ENCODE measurements at regions not wholly inside any gene's neighbourhood (a gene's known extent, or its start where the extent isn't known, plus 50 kb on each side); places are given as distances from the start of the nearest gene placed in this dataset.

DNA sequence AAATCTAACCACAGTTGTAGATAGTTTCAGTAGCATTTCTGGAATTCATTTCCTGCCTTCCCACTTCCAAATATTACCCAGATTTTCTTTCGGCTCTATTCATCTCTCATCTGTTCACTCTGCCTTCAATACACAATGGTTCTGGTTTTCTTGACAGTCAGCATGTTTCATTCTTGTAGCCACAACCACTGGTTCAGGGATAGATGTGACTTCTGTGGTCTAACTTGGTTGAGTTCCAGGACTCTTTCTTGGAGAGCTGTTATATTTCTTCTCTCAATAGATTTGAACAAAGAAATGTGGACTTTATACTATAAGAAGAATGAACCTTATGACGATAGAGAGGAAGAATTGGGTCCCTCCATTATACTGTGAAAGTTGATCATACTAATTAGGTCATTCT, 228.8 kb downstream of the NSUN3 start:
- DNase-seq (ENCODE audit: low read depth): no peak
- no peak overlapping the region for H3K4me3 ChIP-seq (ENCODE audit: low read depth, low read length)
- TF ChIP-seq, protein P1, sequence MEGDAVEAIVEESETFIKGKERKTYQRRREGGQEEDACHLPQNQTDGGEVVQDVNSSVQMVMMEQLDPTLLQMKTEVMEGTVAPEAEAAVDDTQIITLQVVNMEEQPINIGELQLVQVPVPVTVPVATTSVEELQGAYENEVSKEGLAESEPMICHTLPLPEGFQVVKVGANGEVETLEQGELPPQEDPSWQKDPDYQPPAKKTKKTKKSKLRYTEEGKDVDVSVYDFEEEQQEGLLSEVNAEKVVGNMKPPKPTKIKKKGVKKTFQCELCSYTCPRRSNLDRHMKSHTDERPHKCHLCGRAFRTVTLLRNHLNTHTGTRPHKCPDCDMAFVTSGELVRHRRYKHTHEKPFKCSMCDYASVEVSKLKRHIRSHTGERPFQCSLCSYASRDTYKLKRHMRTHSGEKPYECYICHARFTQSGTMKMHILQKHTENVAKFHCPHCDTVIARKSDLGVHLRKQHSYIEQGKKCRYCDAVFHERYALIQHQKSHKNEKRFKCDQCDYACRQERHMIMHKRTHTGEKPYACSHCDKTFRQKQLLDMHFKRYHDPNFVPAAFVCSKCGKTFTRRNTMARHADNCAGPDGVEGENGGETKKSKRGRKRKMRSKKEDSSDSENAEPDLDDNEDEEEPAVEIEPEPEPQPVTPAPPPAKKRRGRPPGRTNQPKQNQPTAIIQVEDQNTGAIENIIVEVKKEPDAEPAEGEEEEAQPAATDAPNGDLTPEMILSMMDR (IDR thresholded peaks at IDR 0.05; ENCODE audit: low read depth, low read length, missing control alignments): no peak

DNA sequence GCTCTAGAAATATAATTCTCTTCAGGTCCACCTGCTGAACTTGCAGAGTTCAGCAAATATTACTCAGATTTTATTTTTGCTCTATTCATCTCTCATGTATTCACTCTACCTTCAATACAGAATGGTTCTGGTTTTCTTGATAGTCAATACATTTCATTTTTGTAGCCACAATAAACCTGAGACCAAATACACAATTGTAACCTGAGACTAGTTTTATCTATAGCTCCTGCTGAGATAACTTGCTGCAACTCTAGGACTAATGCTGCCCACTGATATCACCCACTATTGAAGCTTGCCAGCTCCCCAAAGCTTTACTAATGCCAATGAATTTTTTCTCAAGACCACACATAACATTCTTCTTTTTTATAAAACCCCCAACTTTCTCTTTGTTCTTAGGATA, 229.3 kb downstream of the NSUN3 start:
- DNase-seq (ENCODE audit: low read depth): no peak
- TF ChIP-seq, protein P1 (IDR thresholded peaks at IDR 0.05; ENCODE audit: low read depth, low read length, missing control alignments): no peak
- no peak overlapping the region for H3K4me3 ChIP-seq (ENCODE audit: low read depth, low read length)

DNA sequence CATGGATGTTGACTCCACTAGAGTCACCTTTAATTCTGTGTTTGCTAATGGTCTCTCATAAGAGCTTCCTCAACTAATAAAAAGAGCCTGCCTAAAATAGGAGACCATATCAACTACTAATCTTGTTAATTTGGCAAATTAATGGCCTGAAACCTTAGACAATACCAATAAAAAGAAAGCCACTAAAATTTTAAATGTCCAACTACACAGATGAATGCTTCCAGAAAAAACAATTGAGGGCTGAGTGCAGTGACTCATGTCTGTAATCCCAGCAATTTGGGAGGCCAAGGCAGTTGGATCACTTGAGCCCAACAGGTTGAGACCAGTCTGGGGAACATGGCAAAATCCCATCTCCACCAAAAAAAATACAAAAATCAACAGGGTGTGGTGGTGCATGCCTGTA, 230.9 kb downstream of the NSUN3 start:
- no peak overlapping the region for H3K4me3 ChIP-seq (ENCODE audit: low read depth, low read length)
- TF ChIP-seq, protein P1 (IDR thresholded peaks at IDR 0.05; ENCODE audit: low read depth, low read length, missing control alignments): no peak
- DNase-seq (ENCODE audit: low read depth): no peak

DNA sequence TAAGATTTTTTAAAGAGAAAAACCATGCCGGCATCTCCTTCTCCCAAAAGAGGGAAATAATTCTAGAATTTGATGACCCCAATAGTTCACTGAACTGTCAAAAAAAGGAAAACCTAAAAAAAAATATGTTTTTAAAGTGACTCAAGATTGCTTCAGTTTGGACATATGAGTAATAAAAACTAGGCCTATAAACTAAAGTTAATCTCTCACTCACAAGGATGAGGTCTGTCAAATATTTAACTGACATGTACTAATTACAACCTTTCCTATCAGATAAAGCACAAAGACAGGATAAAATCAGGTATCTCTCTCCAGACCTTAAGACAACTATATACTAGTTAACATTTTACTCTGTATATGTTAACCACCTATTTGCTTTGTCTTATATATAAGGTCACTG, 231.9 kb downstream of the NSUN3 start:
- no peak for DNase-seq (ENCODE audit: low read depth)
- H3K4me3 ChIP-seq (ENCODE audit: low read depth, low read length): no peak overlapping the region
- TF ChIP-seq, protein P1 (IDR thresholded peaks at IDR 0.05; ENCODE audit: low read depth, low read length, missing control alignments): no peak

DNA sequence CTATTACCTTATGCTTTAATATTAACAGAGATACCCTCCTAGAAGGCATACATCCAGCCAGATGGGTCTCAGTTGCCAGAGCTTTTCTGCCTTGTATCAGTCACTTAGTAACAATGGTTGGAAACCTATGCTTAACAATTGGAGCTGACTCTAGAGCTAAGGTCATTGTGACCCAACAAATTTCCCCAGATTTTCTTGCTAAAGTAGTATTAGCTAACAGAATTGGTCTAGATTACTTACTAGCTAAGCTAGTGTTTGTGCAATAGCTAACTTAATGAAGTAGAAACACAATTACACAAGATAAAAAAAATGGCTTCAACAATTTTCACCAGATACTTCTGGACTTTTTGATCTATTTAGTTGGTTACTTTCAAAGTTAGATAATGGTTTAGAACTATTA, 236.9 kb downstream of the NSUN3 start:
- DNase-seq (ENCODE audit: low read depth): no peak
- H3K4me3 ChIP-seq (ENCODE audit: low read depth, low read length): no peak overlapping the region
- TF ChIP-seq, protein P1 (IDR thresholded peaks at IDR 0.05; ENCODE audit: low read depth, low read length, missing control alignments): no peak

DNA sequence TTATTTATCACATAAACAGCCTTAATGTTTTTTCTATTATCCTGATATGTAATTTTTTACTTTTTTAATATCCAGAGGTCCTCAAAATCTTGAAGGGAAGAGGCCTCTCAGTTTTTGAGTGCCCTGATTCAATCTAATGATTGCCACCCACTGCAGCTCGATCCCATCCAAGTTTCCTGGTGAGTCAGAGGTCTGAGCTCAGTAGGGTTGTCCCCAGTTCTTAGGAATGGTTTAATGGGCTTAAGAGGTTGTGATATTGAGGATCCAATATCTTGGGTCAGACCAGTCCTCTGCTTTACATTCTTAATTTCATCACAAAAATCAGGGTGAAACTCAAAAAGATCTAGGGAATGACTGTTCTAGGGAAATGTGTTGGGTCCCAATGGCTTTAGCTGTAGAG, 238.5 kb downstream of the NSUN3 start:
- no peak for DNase-seq (ENCODE audit: low read depth)
- TF ChIP-seq, protein P1 (IDR thresholded peaks at IDR 0.05; ENCODE audit: low read depth, low read length, missing control alignments): no peak

DNA sequence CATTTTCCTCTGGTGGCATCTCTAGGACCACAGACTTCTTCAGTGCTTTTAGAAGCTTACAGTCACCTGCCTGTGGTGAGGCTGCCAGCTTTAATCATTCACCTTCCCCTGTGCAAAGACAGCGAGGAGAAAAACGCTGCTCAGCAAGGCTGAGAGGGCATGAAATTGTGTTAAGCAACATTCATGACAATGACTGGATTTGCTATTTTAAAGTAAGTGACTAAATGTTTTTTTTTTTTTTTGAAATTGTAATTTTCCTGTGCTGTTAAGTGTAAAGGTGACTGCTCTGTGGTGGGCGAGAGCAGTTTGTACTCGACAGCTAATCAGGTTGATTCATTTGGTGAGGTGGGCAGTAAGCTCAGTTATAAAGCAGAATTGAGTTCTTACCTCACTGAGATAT, 240.4 kb downstream of the NSUN3 start:
- no peak overlapping the region for H3K4me3 ChIP-seq (ENCODE audit: low read depth, low read length)
- no peak for DNase-seq (ENCODE audit: low read depth)
- TF ChIP-seq, protein P1 (IDR thresholded peaks at IDR 0.05; ENCODE audit: low read depth, low read length, missing control alignments): no peak

More for the DNA sequence above, 238.5 kb downstream of the NSUN3 start:
- no peak overlapping the region for H3K4me3 ChIP-seq (ENCODE audit: low read depth, low read length)
